Liver (tissue), 3 donors: ENCODE measurements at regions not wholly inside any gene's neighbourhood (a gene's known extent, or its start where the extent isn't known, plus 50 kb on each side); places are given as distances from the start of the nearest gene placed in this dataset.

Source experiments
- FOXA1 ChIP-seq: IDR thresholded peaks from 2 replicates; pipeline ENCODE4 v1.6.1; 2016; ENCODE audit warnings: antibody characterized with exemption
- GABPA ChIP-seq, 2 donors: IDR thresholded peaks in 1 of 2; conservative IDR thresholded peaks in 1 of 2; 2 replicates each; pipeline ENCODE4 v1.6.1; 2016; ENCODE audit warnings: antibody characterized with exemption in 2 of 2, mild to moderate bottlenecking in 1 of 2, moderate library complexity in 1 of 2
- RAD21 ChIP-seq, 2 donors: IDR thresholded peaks; 2 replicates each; pipeline ENCODE4 v1.6.1; 2016; ENCODE audit warnings: antibody characterized with exemption in 2 of 2, mild to moderate bottlenecking in 2 of 2
- TF ChIP-seq, protein P1 (sequence below): fragments of 150-350 bp; IDR thresholded peaks from 2 replicates; pipeline ENCODE4 v1.5.1; 2017; ENCODE audit warnings: improper control_type of control experiment, low read depth, low read length; ENCODE audit not compliant: missing input control
- TF ChIP-seq, protein P2 (sequence below): IDR thresholded peaks from 2 replicates; pipeline ENCODE4 v1.6.1; 2016; ENCODE audit warnings: antibody characterized with exemption
- donor health status: healthy.
- donor health status: healthy.

DNA sequence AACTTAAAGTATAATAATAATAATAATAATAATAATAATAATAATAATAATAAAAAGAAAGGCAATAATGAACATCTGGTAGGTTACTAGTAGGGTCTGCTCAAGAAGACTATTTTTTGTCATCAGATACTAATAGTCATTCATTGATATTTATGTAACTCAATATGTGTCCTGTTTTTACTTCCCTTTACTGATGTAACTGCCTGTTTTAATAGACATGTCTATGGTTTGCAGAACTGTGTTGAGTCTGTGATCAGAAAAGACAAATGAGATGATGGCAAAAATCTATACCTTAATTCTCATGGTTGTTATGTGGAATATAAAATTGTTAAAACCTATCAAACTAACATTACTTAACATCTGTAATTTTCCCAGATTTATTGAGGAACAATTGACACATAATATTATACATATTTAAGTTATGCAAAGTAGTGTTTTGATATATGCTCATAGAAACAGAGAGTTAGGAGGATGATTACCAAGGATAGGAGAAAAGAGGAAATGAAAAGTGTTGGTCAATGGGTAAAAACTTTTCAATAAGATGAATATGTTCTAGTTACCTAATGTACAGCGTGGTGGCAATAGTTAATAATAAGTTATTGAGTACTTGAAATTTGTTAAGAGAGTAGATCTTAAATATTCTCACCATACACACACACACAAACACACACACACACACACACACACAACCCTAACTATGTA is 699.4 kb downstream of the ZPLD1 start:
- TF ChIP-seq, protein P1, sequence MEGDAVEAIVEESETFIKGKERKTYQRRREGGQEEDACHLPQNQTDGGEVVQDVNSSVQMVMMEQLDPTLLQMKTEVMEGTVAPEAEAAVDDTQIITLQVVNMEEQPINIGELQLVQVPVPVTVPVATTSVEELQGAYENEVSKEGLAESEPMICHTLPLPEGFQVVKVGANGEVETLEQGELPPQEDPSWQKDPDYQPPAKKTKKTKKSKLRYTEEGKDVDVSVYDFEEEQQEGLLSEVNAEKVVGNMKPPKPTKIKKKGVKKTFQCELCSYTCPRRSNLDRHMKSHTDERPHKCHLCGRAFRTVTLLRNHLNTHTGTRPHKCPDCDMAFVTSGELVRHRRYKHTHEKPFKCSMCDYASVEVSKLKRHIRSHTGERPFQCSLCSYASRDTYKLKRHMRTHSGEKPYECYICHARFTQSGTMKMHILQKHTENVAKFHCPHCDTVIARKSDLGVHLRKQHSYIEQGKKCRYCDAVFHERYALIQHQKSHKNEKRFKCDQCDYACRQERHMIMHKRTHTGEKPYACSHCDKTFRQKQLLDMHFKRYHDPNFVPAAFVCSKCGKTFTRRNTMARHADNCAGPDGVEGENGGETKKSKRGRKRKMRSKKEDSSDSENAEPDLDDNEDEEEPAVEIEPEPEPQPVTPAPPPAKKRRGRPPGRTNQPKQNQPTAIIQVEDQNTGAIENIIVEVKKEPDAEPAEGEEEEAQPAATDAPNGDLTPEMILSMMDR = no peak
- no peak for TF ChIP-seq RAD21 (IDR thresholded peaks at IDR 0.05)
- TF ChIP-seq GABPA (IDR thresholded peaks at IDR 0.05 in 1 of 2, conservative IDR thresholded peaks at IDR 0.05 in 1 of 2) = no peak
- TF ChIP-seq, protein P2, sequence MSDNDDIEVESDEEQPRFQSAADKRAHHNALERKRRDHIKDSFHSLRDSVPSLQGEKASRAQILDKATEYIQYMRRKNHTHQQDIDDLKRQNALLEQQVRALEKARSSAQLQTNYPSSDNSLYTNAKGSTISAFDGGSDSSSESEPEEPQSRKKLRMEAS = no peak
- TF ChIP-seq FOXA1 = no peak
